Mesothelial cell of epicardium (in vitro differentiated cells): ENCODE measurements at regions not wholly inside any gene's neighbourhood (a gene's known extent, or its start where the extent isn't known, plus 50 kb on each side); places are given as distances from the start of the nearest gene placed in this dataset.
"Not testable (repeated sequence)": the region's sequence is repeated elsewhere in the genome, so short reads cannot be mapped to it uniquely, and the experiment has no call there.

Experiments used
- DNase-seq, 2 experiments: peaks; one replicate each; pipeline ENCODE4 v3.0.0; 2021; ENCODE audit warnings: low spot score in 2 of 2; ENCODE audit not compliant: unreplicated experiment in 2 of 2
- H3K27ac Mint-ChIP-seq: 2 replicates; pipeline ENCODE4 v1.8.0; 2021; ENCODE audit warnings: mixed read lengths
- H3K27me3 Mint-ChIP-seq: 2 replicates; pipeline ENCODE4 v1.8.0; 2021; ENCODE audit warnings: low read depth, mixed read lengths
- H3K36me3 Mint-ChIP-seq: 2 replicates; pipeline ENCODE4 v1.8.0; 2021; ENCODE audit warnings: mixed read lengths
- H3K4me1 Mint-ChIP-seq: 2 replicates; pipeline ENCODE4 v1.8.0; 2021; ENCODE audit warnings: mixed read lengths
- H3K4me3 Mint-ChIP-seq: 2 replicates; pipeline ENCODE4 v1.8.0; 2021; ENCODE audit warnings: mild to moderate bottlenecking, moderate library complexity, mixed read lengths
- H3K9me3 Mint-ChIP-seq: 2 replicates; pipeline ENCODE4 v1.8.0; 2021; ENCODE audit warnings: mixed read lengths
- CTCF ChIP-seq: fragments of 200-600 bp; sonication (generic); IDR thresholded peaks from one replicate; pipeline ENCODE4 v1.5.0; 2021; ENCODE audit warnings: antibody characterized with exemption; ENCODE audit not compliant: unreplicated experiment

GRCh38 chr7:121500360-121501058 lies 104.4 kb upstream of the FAM3C start:
- peaks cover 5% of the 10 kb centered on the region for H3K4me1 Mint-ChIP-seq
- peaks cover 4% of the 10 kb centered on the region for H3K36me3 Mint-ChIP-seq
- no peak for DNase-seq
- no peak overlapping the region for H3K27ac Mint-ChIP-seq
- H3K4me3 Mint-ChIP-seq, result no peak overlapping the region
- no peak for TF ChIP-seq CTCF
- peaks cover 36% of the 10 kb centered on the region for H3K9me3 Mint-ChIP-seq
- H3K27me3 Mint-ChIP-seq, result no peaks in the 10 kb centered on the region

- DNase-seq, result no peak
- Mint-ChIP-seq H3K36me3 (peaks cover 2% of the 10 kb centered on the region), H3K4me3 (no peak overlapping the region)
Observed at GRCh38 chr7:121499624-121500023, 103.5 kb upstream of the FAM3C start.

GRCh38 chr7:121498816-121499215 lies 102.7 kb upstream of the FAM3C start:
- DNase-seq, result no peak
- no peak overlapping the region for H3K4me3 Mint-ChIP-seq
- H3K27me3 Mint-ChIP-seq, result no peaks in the 10 kb centered on the region
- peaks cover 2% of the 10 kb centered on the region for H3K36me3 Mint-ChIP-seq
- H3K4me1 Mint-ChIP-seq, result peaks cover 5% of the 10 kb centered on the region
- H3K9me3 Mint-ChIP-seq, result peaks cover 20% of the 10 kb centered on the region
- no peak overlapping the region for H3K27ac Mint-ChIP-seq
- no peak for TF ChIP-seq CTCF

More at GRCh38 chr7:121499624-121500023, 103.5 kb upstream of the FAM3C start:
- no peak for TF ChIP-seq CTCF
- Mint-ChIP-seq H3K4me1 (peaks cover 5% of the 10 kb centered on the region), H3K9me3 (peaks cover 27% of the 10 kb centered on the region), H3K27ac (no peak overlapping the region), H3K27me3 (no peaks in the 10 kb centered on the region)

- H3K27ac Mint-ChIP-seq, H3K27me3 Mint-ChIP-seq, H3K4me1 Mint-ChIP-seq, H3K4me3 Mint-ChIP-seq, DNase-seq, H3K36me3 Mint-ChIP-seq: not testable (repeated sequence)
- peaks cover 16% of the 10 kb centered on the region for H3K9me3 Mint-ChIP-seq
Observed at GRCh38 chr7:121497545-121497944, 101.4 kb upstream of the FAM3C start.

- Mint-ChIP-seq H3K4me3 (no peak overlapping the region), H3K36me3 (peaks cover 2% of the 10 kb centered on the region), H3K27ac (no peak overlapping the region), H3K9me3 (peaks cover 24% of the 10 kb centered on the region), H3K4me1 (no peaks in the 10 kb centered on the region), H3K27me3 (no peaks in the 10 kb centered on the region)
- DNase-seq, result no peak
- no peak for TF ChIP-seq CTCF
Observed at GRCh38 chr7:121494516-121494915, 98.4 kb upstream of the FAM3C start.

GRCh38 chr7:121493553-121493952 lies 97.4 kb upstream of the FAM3C start:
- Mint-ChIP-seq H3K4me1 (no peaks in the 10 kb centered on the region), H3K27me3 (no peaks in the 10 kb centered on the region), H3K4me3 (no peak overlapping the region), H3K27ac (no peak overlapping the region), H3K36me3 (peaks cover 2% of the 10 kb centered on the region), H3K9me3 (peaks cover 24% of the 10 kb centered on the region)
- TF ChIP-seq CTCF, result peak; percentile 26
- no peak for DNase-seq
